ENCODE measurements at regions not wholly inside any gene's neighbourhood (a gene's known extent, or its start where the extent isn't known, plus 50 kb on each side); places are given as distances from the start of the nearest gene placed in this dataset.

GRCh38 chr16:79265196-79265595 lies 335.3 kb downstream of the MAF start:
- ATAC-seq (no peak), DNase-seq (ENCODE audit: low spot score) (no peak), FAIRE-seq (no peak)
- in situ Hi-C loops (cut with HindIII; ENCODE audit: extremely low pct_ligation_motif_present, low pct_unique_long_range_greater_than_20kb), result no loop called here
- Histone ChIP-seq H3K4me3 (replicated peaks in 1 of 3; ENCODE audit: insufficient read depth in 1 of 3, low read depth in 2 of 3, low read length in 3 of 3) (no peak overlapping the region), H3K27me3 (ENCODE audit: control insufficient read depth in 1 of 2, insufficient read depth in 2 of 2, low read length in 2 of 2) (0 out of 5 replicates have a peak, but pooled peaks cover 0 to 3% of the 10 kb centered on the region in 2 experiments), H3K4me1 (ENCODE audit: insufficient read depth, low read length) (no peaks in the 10 kb centered on the region), H3K4me2 (ENCODE audit: low read depth, low read length) (no peak overlapping the region), H3K27ac (ENCODE audit: extremely low read length, insufficient read depth, low read length) (no peak overlapping the region), H4K20me1 (ENCODE audit: insufficient read depth, low read length) (no peaks in the 10 kb centered on the region), H3K79me2 (ENCODE audit: insufficient read depth, low read length) (no peaks in the 10 kb centered on the region), H2AFZ (ENCODE audit: low read length) (no peak overlapping the region), H3K36me3 (replicated peaks in 1 of 2; ENCODE audit: control insufficient read depth in 1 of 2, insufficient read depth in 2 of 2, low read length in 2 of 2) (no peaks in the 10 kb centered on the region), H3K9me3 (ENCODE audit: low read length) (no peaks in the 10 kb centered on the region), H3K9ac (ENCODE audit: insufficient read depth, low read depth, low read length) (no peak overlapping the region)
- BruUV-seq (replicated peaks), result no TSS peak
- ChIA-PET POLR2A (no interaction called here), CTCF (ENCODE audit: low intra/inter-chr PET ratio, low total read pairs) (no interaction called here)
- intact Hi-C loops (cut with micrococcal nuclease; ENCODE audit: unreplicated experiment), result no loop called here
- WGBS (ENCODE audit: low lambda C conversion rate), result 11% methylated on average over 5 of the region's 5 CpGs
- TF ChIP-seq BCLAF1 (IDR thresholded peaks at IDR 0.05) (no peak), ZNF17 (CRISPR knock-in tag; IDR thresholded peaks at IDR 0.05) (no peak), ZNF766 (CRISPR knock-in tag; IDR thresholded peaks at IDR 0.05; ENCODE audit: borderline replicate concordance) (no peak), ATF7 (IDR thresholded peaks at IDR 0.05) (no peak), ATF7 (CRISPR knock-in tag; IDR thresholded peaks at IDR 0.05) (no peak), PREB (CRISPR knock-in tag; IDR thresholded peaks at IDR 0.05) (no peak), CHD2 (IDR thresholded peaks at IDR 0.05; ENCODE audit: low read depth, low read length) (no peak), SRY (CRISPR knock-in tag; IDR thresholded peaks at IDR 0.05) (no peak), ZNF484 (CRISPR knock-in tag; IDR thresholded peaks at IDR 0.05; ENCODE audit: borderline replicate concordance, low read depth) (no peak), ZNF44 (CRISPR knock-in tag; IDR thresholded peaks at IDR 0.05) (no peak), SAFB2 (CRISPR knock-in tag; IDR thresholded peaks at IDR 0.05; ENCODE audit: borderline replicate concordance, low read depth) (no peak), ATF6 (CRISPR knock-in tag; conservative IDR thresholded peaks at IDR 0.05) (no peak), ZNF780A (CRISPR knock-in tag; IDR thresholded peaks at IDR 0.05) (no peak), ELF1 (CRISPR knock-in tag; IDR thresholded peaks at IDR 0.05) (no peak), ZNF629 (CRISPR knock-in tag; conservative IDR thresholded peaks at IDR 0.05) (no peak), TEAD3 (CRISPR knock-in tag; optimal IDR thresholded peaks at IDR 0.05; ENCODE audit: borderline replicate concordance) (no peak), SRSF9 (IDR thresholded peaks at IDR 0.05; ENCODE audit: borderline replicate concordance, insufficient read depth, low read depth, low read length, poor library complexity, severe bottlenecking) (no peak), MAX (IDR thresholded peaks at IDR 0.05) (no peak), ZFP37 (CRISPR knock-in tag; IDR thresholded peaks at IDR 0.05; ENCODE audit: borderline replicate concordance) (no peak), CSRNP2 (CRISPR knock-in tag; conservative IDR thresholded peaks at IDR 0.05; ENCODE audit: low read depth) (no peak)
